SK-N-SH treated with all-trans-retinoic acid at 6 μM for 48 hours (cell line): ENCODE measurements at regions not wholly inside any gene's neighbourhood (a gene's known extent, or its start where the extent isn't known, plus 50 kb on each side); places are given as distances from the start of the nearest gene placed in this dataset.

Experiments
- ARNTL ChIP-seq: fragments of 450-650 bp; formaldehyde crosslinking; IDR thresholded peaks from 2 replicates; pipeline ENCODE4 v1.5.0; 2020; ENCODE audit warnings: low read depth, mild to moderate bottlenecking, moderate library complexity, borderline replicate concordance
- CSDC2 ChIP-seq: fragments of 250-450 bp; sonication (Bioruptor Pico); IDR thresholded peaks from 2 replicates; pipeline ENCODE4 v1.5.0; 2020; ENCODE audit warnings: mild to moderate bottlenecking, moderate library complexity
- PATZ1 ChIP-seq: fragments of 250-450 bp; sonication (Bioruptor Pico); IDR thresholded peaks from 2 replicates; pipeline ENCODE4 v1.8.0; 2020; ENCODE audit warnings: mild to moderate bottlenecking, moderate library complexity, borderline replicate concordance
- PPARA ChIP-seq: fragments of 250-450 bp; sonication (Bioruptor Pico); IDR thresholded peaks from 2 replicates; pipeline ENCODE4 v1.5.0; 2020; ENCODE audit warnings: mild to moderate bottlenecking, borderline replicate concordance
- TOX ChIP-seq: fragments of 250-450 bp; sonication (Bioruptor Pico); IDR thresholded peaks from 2 replicates; pipeline ENCODE4 v1.8.0; 2021; ENCODE audit warnings: mild to moderate bottlenecking, moderate library complexity, borderline replicate concordance
- ZFP3 ChIP-seq: fragments of 250-450 bp; sonication (Bioruptor Pico); IDR thresholded peaks from 2 replicates; pipeline ENCODE4 v1.5.0; 2020; ENCODE audit warnings: mild to moderate bottlenecking, moderate library complexity
- ZFP30 ChIP-seq: fragments of 450-650 bp; formaldehyde crosslinking; IDR thresholded peaks from 2 replicates; pipeline ENCODE4 v1.5.0; 2022; ENCODE audit warnings: mild to moderate bottlenecking, moderate library complexity
- TF ChIP-seq, protein P1 (sequence below): fragments of 250-450 bp; sonication (Bioruptor Pico); IDR thresholded peaks from 2 replicates; pipeline ENCODE4 v1.5.0; 2020; ENCODE audit warnings: mild to moderate bottlenecking, moderate library complexity

- no peak for TF ChIP-seq ARNTL (CRISPR knock-in tag)
- TF ChIP-seq PATZ1, result no peak
- TF ChIP-seq, protein P1, sequence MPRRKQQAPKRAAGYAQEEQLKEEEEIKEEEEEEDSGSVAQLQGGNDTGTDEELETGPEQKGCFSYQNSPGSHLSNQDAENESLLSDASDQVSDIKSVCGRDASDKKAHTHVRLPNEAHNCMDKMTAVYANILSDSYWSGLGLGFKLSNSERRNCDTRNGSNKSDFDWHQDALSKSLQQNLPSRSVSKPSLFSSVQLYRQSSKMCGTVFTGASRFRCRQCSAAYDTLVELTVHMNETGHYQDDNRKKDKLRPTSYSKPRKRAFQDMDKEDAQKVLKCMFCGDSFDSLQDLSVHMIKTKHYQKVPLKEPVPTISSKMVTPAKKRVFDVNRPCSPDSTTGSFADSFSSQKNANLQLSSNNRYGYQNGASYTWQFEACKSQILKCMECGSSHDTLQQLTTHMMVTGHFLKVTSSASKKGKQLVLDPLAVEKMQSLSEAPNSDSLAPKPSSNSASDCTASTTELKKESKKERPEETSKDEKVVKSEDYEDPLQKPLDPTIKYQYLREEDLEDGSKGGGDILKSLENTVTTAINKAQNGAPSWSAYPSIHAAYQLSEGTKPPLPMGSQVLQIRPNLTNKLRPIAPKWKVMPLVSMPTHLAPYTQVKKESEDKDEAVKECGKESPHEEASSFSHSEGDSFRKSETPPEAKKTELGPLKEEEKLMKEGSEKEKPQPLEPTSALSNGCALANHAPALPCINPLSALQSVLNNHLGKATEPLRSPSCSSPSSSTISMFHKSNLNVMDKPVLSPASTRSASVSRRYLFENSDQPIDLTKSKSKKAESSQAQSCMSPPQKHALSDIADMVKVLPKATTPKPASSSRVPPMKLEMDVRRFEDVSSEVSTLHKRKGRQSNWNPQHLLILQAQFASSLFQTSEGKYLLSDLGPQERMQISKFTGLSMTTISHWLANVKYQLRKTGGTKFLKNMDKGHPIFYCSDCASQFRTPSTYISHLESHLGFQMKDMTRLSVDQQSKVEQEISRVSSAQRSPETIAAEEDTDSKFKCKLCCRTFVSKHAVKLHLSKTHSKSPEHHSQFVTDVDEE (CRISPR knock-in tag), result no peak
- no peak for TF ChIP-seq ZFP30 (CRISPR knock-in tag)
- no peak for TF ChIP-seq TOX
- TF ChIP-seq ZFP3 (CRISPR knock-in tag), result no peak
- TF ChIP-seq PPARA (CRISPR knock-in tag), result no peak
- no peak for TF ChIP-seq CSDC2 (CRISPR knock-in tag)
Observed at GRCh38 chr2:118246079-118246478, 157.8 kb downstream of the INSIG2 start.
